PC-9 (cell line): ENCODE measurements at regions not wholly inside any gene's neighbourhood (a gene's known extent, or its start where the extent isn't known, plus 50 kb on each side); places are given as distances from the start of the nearest gene placed in this dataset.

Source experiments
- CTCF ChIP-seq: fragments of 200-600 bp; sonication (generic); conservative IDR thresholded peaks from 2 replicates; pipeline ENCODE4 v1.6.1; 2017; ENCODE audit warnings: mixed run types, antibody characterized with exemption, mild to moderate bottlenecking, moderate library complexity
- EZH2 ChIP-seq: fragments of 200-600 bp; sonication (generic); IDR thresholded peaks from 2 replicates; pipeline ENCODE4 v1.8.0; 2017; ENCODE audit warnings: antibody characterized with exemption, low read depth

- TF ChIP-seq CTCF: no peak
- no peak for TF ChIP-seq EZH2
These were observed 125.5 kb upstream of the IRF2BP2 start for GRCh38 chr1:234735476-234735875.
